SU-DHL-6 (cell line): ENCODE measurements at regions not wholly inside any gene's neighbourhood (a gene's known extent, or its start where the extent isn't known, plus 50 kb on each side); places are given as distances from the start of the nearest gene placed in this dataset.

Experiments
- CTCF ChIP-seq: fragments of 200-600 bp; sonication (generic); IDR thresholded peaks from one replicate; pipeline ENCODE4 v1.5.1; 2017; ENCODE audit warnings: antibody characterized with exemption, mild to moderate bottlenecking, low read length, moderate library complexity; ENCODE audit not compliant: insufficient read depth, poor library complexity, severe bottlenecking
- EZH2phosphoT487 ChIP-seq: fragments of 200-600 bp; sonication (generic), shearing (Covaris generic); conservative IDR thresholded peaks from 2 replicates; pipeline ENCODE4 v1.6.1; 2018; ENCODE audit warnings: mild to moderate bottlenecking, antibody characterized with exemption, low read length, moderate library complexity, mixed read lengths

- TF ChIP-seq CTCF, result no peak
- TF ChIP-seq EZH2phosphoT487, result no peak
Observed at GRCh38 chr2:126809340-126809739, 89.3 kb upstream of the TEX51 start.
